K562 (cell line): ENCODE measurements at regions not wholly inside any gene's neighbourhood (a gene's known extent, or its start where the extent isn't known, plus 50 kb on each side); places are given as distances from the start of the nearest gene placed in this dataset.

Source experiments
- ATAC-seq: fragments of 200-7000 bp; cut with Tn5 transposase; 3 replicates; pipeline ENCODE4 v1.9.1; 2020; ENCODE audit warnings: moderate library complexity
- BruUV-seq: library from RNA; stranded (reverse); fragments of 400-500 nt; replicated peaks from 2 replicates; lab custom pipeline; 2021; lab: Mats Ljungman, UMichigan
- CTCF ChIA-PET: fragments of 300-600 bp; formaldehyde crosslinking; extraction: SDS; loops from one replicate; lab custom pipeline; 2021; ENCODE audit warnings: low intra/inter-chr PET ratio; lab: Yijun Ruan, JAX
- POLR2A ChIA-PET: fragments of 300-600, 350-650 bp; sonication (Branson Sonifier 250); formaldehyde crosslinking; extraction: SDS; loops from one replicate; lab custom pipeline; 2021; ENCODE audit warnings: antibody characterized with exemption, inconsistent platforms; lab: Yijun Ruan, JAX
- DNase-seq, 4 experiments: peaks; one replicate each; pipeline versions ENCODE4 v3.0.0 to v3.0.0-alpha.2; 2011 to 2018; ENCODE audit warnings: low spot score in 3 of 4, mixed read lengths in 3 of 4; ENCODE audit errors: extremely low read depth in 1 of 4
- FAIRE-seq: peaks from 2 replicates; lab custom pipeline; 2011; peaks lifted over from hg19 to GRCh38; lab: Jason Lieb, UNC
- H2AFZ ChIP-seq: 2 replicates; pipeline ENCODE4 v1.6.0; 2011; ENCODE audit warnings: low read depth, low read length, control low read depth, inconsistent platforms
- H3K27ac ChIP-seq: fragments of 200-600 bp; 3 replicates; pipeline ENCODE4 v1.8.0; 2011; ENCODE audit warnings: low read depth, mild to moderate bottlenecking, control low read depth, inconsistent platforms, low read length, moderate library complexity, mixed read lengths; ENCODE audit errors: extremely low read depth
- H3K27me3 ChIP-seq, 2 experiments: fragments of 300-600 bp in 1 of 2; 2 replicates in 1 of 2; 3 replicates in 1 of 2; pipeline versions ENCODE4 v1.6.0 to v1.8.0; 2011; ENCODE audit warnings: inconsistent platforms in 2 of 2, low read length in 2 of 2, mild to moderate bottlenecking in 1 of 2, mixed read lengths in 1 of 2, moderate library complexity in 1 of 2; ENCODE audit not compliant: control insufficient read depth in 2 of 2, insufficient read depth in 2 of 2
- H3K36me3 ChIP-seq: fragments of 300-600 bp; 3 replicates; pipeline ENCODE4 v1.8.0; 2011; ENCODE audit warnings: mild to moderate bottlenecking, low read length, inconsistent platforms; ENCODE audit not compliant: control insufficient read depth, insufficient read depth
- H3K4me1 ChIP-seq, 2 experiments: fragments of 200-600 bp in 1 of 2; replicated peaks in 1 of 2; 2 replicates in 1 of 2; 3 replicates in 1 of 2; pipeline versions ENCODE4 v1.5.1 to v1.8.0; 2011; ENCODE audit warnings: inconsistent platforms in 2 of 2, low read length in 2 of 2, mild to moderate bottlenecking in 1 of 2, mixed read lengths in 1 of 2, moderate library complexity in 1 of 2; ENCODE audit not compliant: control insufficient read depth in 2 of 2, insufficient read depth in 2 of 2
- H3K4me2 ChIP-seq: 2 replicates; pipeline ENCODE4 v1.6.1; 2011; ENCODE audit warnings: low read length, control low read depth, inconsistent platforms, mixed read lengths; ENCODE audit not compliant: insufficient read depth
- H3K4me3 ChIP-seq: fragments of 200-600 bp; sonication (generic), shearing (Covaris generic); 2 replicates; pipeline ENCODE4 v1.5.1; 2016; ENCODE audit warnings: control low read depth, inconsistent platforms
- H3K79me2 ChIP-seq: fragments of 200-600 bp; 3 replicates; pipeline ENCODE4 v1.8.0; 2011; ENCODE audit warnings: low read length, inconsistent platforms; ENCODE audit not compliant: control insufficient read depth, insufficient read depth
- H3K9ac ChIP-seq, 2 experiments: 2 replicates each; pipeline versions ENCODE4 v1.6.0 to v1.6.1; 2011; ENCODE audit warnings: low read depth in 2 of 2, low read length in 2 of 2, control low read depth in 1 of 2, inconsistent platforms in 1 of 2, mild to moderate bottlenecking in 1 of 2, mixed read lengths in 1 of 2; ENCODE audit not compliant: insufficient read depth in 1 of 2
- H3K9me1 ChIP-seq: one replicate; pipeline ENCODE4 v1.6.0; 2011; ENCODE audit warnings: inconsistent platforms, mild to moderate bottlenecking, low read length, moderate library complexity; ENCODE audit not compliant: control insufficient read depth, insufficient read depth
- H3K9me3 ChIP-seq: replicated peaks from 2 replicates; pipeline ENCODE4 v1.5.1; 2011; ENCODE audit warnings: low read depth, low read length, inconsistent platforms; ENCODE audit not compliant: control insufficient read depth, insufficient read depth
- H4K20me1 ChIP-seq: replicated peaks from 2 replicates; pipeline ENCODE4 v1.6.1; 2011; ENCODE audit warnings: low read length, inconsistent platforms, mixed read lengths; ENCODE audit not compliant: control insufficient read depth, insufficient read depth
- FOXJ2 ChIP-seq: fragments of 200-800 bp; sonication (Bioruptor generic); IDR thresholded peaks from 2 replicates; pipeline ENCODE4 v1.6.1; 2016; ENCODE audit warnings: missing genetic modification characterization, missing compliant biosample characterization
- FUS ChIP-seq: fragments of 200-400 bp; formaldehyde crosslinking; optimal IDR thresholded peaks from 2 replicates; pipeline ENCODE3; 2017; ENCODE audit warnings: low read depth, low read length
- HINFP ChIP-seq: fragments of 450-650 bp; conservative IDR thresholded peaks from 2 replicates; pipeline ENCODE4 v1.6.1; 2016; ENCODE audit warnings: missing genetic modification characterization, low read depth, mild to moderate bottlenecking, control low read depth, missing compliant biosample characterization
- HNRNPL ChIP-seq: fragments of 200-400 bp; formaldehyde crosslinking; IDR thresholded peaks from 2 replicates; pipeline ENCODE4 v1.6.1; 2017; ENCODE audit warnings: low read depth, mild to moderate bottlenecking, low read length
- MNT ChIP-seq, 2 experiments: fragments of 450-650 bp; conservative IDR thresholded peaks; 2 replicates each; pipeline ENCODE4 v1.6.1; 2017; ENCODE audit warnings: mild to moderate bottlenecking in 2 of 2, moderate library complexity in 2 of 2
- NRF1 ChIP-seq, 2 experiments: fragments of 450-650 bp; IDR thresholded peaks in 1 of 2; conservative IDR thresholded peaks in 1 of 2; 2 replicates each; pipeline ENCODE4 v1.6.1; 2014; ENCODE audit warnings: mild to moderate bottlenecking in 2 of 2
- SP1 ChIP-seq: sonication (generic); formaldehyde crosslinking; IDR thresholded peaks from 2 replicates; pipeline ENCODE4 v1.8.1; 2022; ENCODE audit warnings: mild to moderate bottlenecking, missing genetic modification reagents
- SRSF7 ChIP-seq: fragments of 200-400 bp; formaldehyde crosslinking; optimal IDR thresholded peaks from 2 replicates; pipeline ENCODE3; 2017; ENCODE audit warnings: mild to moderate bottlenecking, low read depth, low read length
- ZBTB40 ChIP-seq, 2 experiments: fragments of 450-650 bp in 1 of 2; sonication (generic) in 1 of 2; formaldehyde crosslinking in 1 of 2; IDR thresholded peaks; 2 replicates each; pipeline versions ENCODE4 v1.7.1 to v1.9.0; 2016 to 2022; ENCODE audit warnings: inconsistent platforms in 1 of 2, mild to moderate bottlenecking in 1 of 2, missing genetic modification reagents in 1 of 2
- ZNF589 ChIP-seq: fragments of 200-800 bp; sonication (Bioruptor generic); IDR thresholded peaks from 2 replicates; pipeline ENCODE4 v1.6.1; 2016; ENCODE audit warnings: low read depth, missing genetic modification characterization, missing compliant biosample characterization
- ZNF79 ChIP-seq: fragments of 250-450 bp; sonication (Bioruptor Pico); IDR thresholded peaks from 2 replicates; pipeline ENCODE4 v1.4.0; 2020; ENCODE audit warnings: low read depth, mild to moderate bottlenecking, moderate library complexity
- WGBS: fragments of 100-300 bp; shearing (Covaris generic); methylation state at CpG from one replicate; pipeline ENCODE4 v1.1.6; 2016; ENCODE audit warnings: low coverage, mixed read lengths; ENCODE audit not compliant: insufficient coverage; ENCODE audit errors: missing lambda C conversion rate; 5-methylcytosine and 5-hydroxymethylcytosine counted together
- in situ Hi-C: fragments of 300-500 bp; cut with MboI; formaldehyde crosslinking; loops from 4 replicates; pipeline ENCODE4 v1.15.0; 2018; ENCODE audit warnings: inconsistent platforms, mixed read lengths
- intact Hi-C: fragments of 100-400 bp; cut with micrococcal nuclease; formaldehyde crosslinking; loops from 2 replicates; pipeline ENCODE4 v1.14.2; 2022

- FAIRE-seq (no peak), ATAC-seq (no peak), DNase-seq (no peak)
- no peaks in the 10 kb centered on the region for H3K4me1 ChIP-seq
- H2AFZ ChIP-seq: no peak overlapping the region
- H3K79me2 ChIP-seq: no peaks in the 10 kb centered on the region
- H3K4me2 ChIP-seq: no peak overlapping the region
- no peak overlapping the region for H3K27ac ChIP-seq
- H4K20me1 ChIP-seq: no peaks in the 10 kb centered on the region
- no peaks in the 10 kb centered on the region for H3K36me3 ChIP-seq
- no peaks in the 10 kb centered on the region for H3K27me3 ChIP-seq
- in situ Hi-C loops (no loop called here), intact Hi-C loops (no loop called here)
- CTCF ChIA-PET: no interaction called here
- no TSS peak for BruUV-seq
- no peak overlapping the region for H3K4me3 ChIP-seq
- H3K9me1 ChIP-seq: no peaks in the 10 kb centered on the region
- H3K9me3 ChIP-seq: no peaks in the 10 kb centered on the region
- 0% methylated on average over 2 of the region's 2 CpGs for WGBS
- POLR2A ChIA-PET: no interaction called here
- no peak overlapping the region for H3K9ac ChIP-seq
- TF ChIP-seq SP1 (no peak), ZBTB40 (IDR thresholded peaks at IDR 0.05) (no peak), ZBTB40 (CRISPR knock-in tag; IDR thresholded peaks at IDR 0.05) (no peak), SRSF7 (no peak), FOXJ2 (tag) (no peak), NRF1 (conservative IDR thresholded peaks at IDR 0.05 in 1 of 2, IDR thresholded peaks at IDR 0.05 in 1 of 2) (no peak), ZNF79 (CRISPR knock-in tag) (no peak), MNT (conservative IDR thresholded peaks at IDR 0.05) (no peak), FUS (no peak), ZNF589 (no peak), HINFP (tag) (no peak), HNRNPL (no peak)
Measured at GRCh38 chr18:43875511-43875910, 598.2 kb upstream of the SYT4 start.
